GM12801 (cell line): ENCODE measurements at regions not wholly inside any gene's neighbourhood (a gene's known extent, or its start where the extent isn't known, plus 50 kb on each side); places are given as distances from the start of the nearest gene placed in this dataset.

Source experiments
- CTCF ChIP-seq: IDR thresholded peaks from one replicate; pipeline ENCODE4 v1.5.1; 2011; ENCODE audit warnings: control low read depth; ENCODE audit not compliant: insufficient read length; ENCODE audit errors: extremely low read depth

DNA sequence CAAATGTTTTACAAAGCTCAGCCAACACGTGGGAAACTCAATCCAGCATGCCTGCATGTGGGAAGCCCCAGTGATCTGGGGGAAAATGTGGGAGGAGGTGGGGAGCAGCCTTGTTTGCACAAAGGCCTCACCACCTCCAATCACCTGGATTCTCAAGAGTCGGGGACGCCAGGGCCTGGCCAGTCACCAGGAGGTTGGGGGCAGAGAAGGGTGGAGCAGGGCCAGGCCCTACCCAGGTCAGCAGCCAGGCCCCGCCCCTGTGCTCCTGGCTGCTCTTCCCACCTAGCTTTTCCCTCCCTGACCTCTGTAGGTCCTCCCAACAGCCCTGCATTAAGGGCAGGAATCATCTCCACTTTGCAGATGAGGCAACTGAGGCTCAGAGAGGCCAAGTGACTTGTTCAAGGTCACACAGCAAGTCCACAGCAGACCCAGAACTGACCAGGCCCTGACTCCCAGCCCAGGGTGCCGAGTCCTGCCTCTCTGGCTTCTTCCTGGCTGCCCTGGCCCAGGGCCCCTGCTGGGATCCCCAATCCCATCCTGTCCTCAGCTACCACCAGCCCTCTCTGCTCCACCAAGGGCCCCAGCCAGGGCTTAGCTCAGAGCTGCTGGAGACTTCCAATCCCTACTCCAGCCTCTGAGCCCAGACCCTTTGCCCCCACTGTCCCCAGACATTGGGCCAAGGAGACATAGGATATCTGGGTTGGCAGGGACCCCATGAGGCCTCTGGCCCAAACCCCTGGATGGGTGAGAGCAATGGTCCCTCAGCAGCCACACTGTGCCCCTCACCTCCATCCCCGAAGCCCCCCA, 508.6 kb downstream of the PTPRU start:
- TF ChIP-seq CTCF = no peak

GRCh38 chr1:29743931-29744330, 507.6 kb downstream of the PTPRU start:
- TF ChIP-seq CTCF = no peak

GRCh38 chr1:29743264-29743663, 506.9 kb downstream of the PTPRU start:
- no peak for TF ChIP-seq CTCF

- no peak for TF ChIP-seq CTCF
Observed at GRCh38 chr1:29739176-29739575, 502.9 kb downstream of the PTPRU start.

- no peak for TF ChIP-seq CTCF
Observed at GRCh38 chr1:29736582-29737188, 500.4 kb downstream of the PTPRU start.

- TF ChIP-seq CTCF = no peak
Observed at GRCh38 chr1:29732453-29732852, 496.1 kb downstream of the PTPRU start.

- no peak for TF ChIP-seq CTCF
Observed at GRCh38 chr1:29730623-29731022, 494.3 kb downstream of the PTPRU start.
